ENCODE measurements at regions not wholly inside any gene's neighbourhood (a gene's known extent, or its start where the extent isn't known, plus 50 kb on each side); places are given as distances from the start of the nearest gene placed in this dataset.

DNA sequence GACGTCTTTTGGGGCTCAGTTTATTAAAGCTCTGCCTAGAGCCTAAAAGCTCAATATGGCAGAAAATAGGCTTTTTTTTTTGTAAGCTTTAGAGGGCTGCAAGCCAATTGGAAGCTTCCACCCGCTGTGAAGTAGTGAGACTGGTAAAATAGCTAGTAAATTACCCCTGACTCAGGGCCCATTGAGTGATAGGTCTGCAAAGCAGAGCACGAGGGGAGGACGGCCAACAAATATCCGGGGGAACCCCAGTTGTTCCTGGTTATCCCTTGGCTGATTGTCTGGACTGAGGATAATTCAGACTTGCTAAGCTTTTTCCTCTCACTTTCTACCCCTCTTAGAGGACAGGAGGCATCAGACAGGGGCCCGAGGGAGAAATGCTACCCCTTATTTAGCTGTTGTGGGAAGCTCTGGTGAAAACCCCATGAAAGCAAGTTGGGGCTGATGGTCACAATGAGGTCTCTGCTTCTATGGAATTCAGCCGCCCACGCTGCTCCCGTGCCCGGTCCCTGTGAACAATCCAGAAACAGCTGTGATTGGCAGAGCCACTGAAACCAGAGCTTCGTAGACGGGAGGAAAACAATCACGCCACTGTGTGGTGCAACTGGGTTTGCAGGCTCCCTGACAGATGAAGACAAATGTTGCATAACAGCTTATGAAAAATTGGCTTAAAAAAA lies 141.9 kb upstream of the LGALSL start:
- Mint-ChIP-seq H3K27ac (no peak overlapping the region), H3K36me3 (no peaks in the 10 kb centered on the region), H3K27me3 (peaks cover 6 to 8% of the 10 kb centered on the region in 2 donors), H3K9me3 (no peaks in the 10 kb centered on the region), H3K4me1 (ENCODE audit: low read depth in 2 of 2) (peaks cover 0 to 5% of the 10 kb centered on the region in 2 donors), H3K4me3 (no peak overlapping the region)
- DNase-seq (ENCODE audit: low spot score) (no peak), ATAC-seq (no peak)

DNA sequence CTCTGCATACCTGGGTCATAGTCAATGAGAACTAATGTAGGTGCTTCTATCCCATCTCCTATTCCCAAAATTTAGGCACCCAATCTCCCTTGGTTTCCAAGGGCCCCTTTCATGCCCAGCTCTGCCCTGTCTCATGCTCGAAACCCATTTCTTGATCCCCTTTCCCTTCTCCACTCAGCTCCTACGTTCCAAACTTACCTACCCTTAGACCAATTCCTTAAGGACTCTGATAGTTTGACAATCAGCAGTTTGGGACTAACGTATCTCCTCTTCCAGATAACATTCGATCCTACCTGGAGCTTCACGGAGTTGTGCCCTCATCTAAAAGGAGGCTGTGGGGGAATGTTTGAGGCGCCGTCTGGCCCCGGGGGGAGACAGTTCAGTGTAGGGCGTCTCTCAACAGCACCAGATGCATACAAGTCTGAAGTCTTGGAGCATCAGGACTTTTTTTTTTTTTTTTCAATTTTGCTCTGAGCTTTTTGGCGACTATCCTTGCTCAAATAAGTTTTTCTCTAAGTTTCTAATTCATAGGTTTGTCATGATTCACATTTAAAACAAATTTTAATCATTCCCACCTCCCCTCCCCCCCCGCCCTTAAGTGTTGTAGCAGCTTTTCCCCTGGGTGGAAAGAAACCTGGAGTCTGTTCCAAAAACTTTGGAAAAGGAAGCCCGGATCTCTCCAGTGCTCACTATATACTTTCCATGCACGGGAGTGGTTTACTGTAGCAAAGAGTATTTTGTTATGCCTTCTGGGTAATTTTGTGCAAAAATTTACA lies 141.2 kb upstream of the LGALSL start:
- Mint-ChIP-seq H3K4me1 (ENCODE audit: low read depth in 2 of 2) (peaks cover 0 to 5% of the 10 kb centered on the region in 2 donors), H3K36me3 (no peaks in the 10 kb centered on the region), H3K27me3 (peaks cover 6 to 8% of the 10 kb centered on the region in 2 donors), H3K27ac (no peak overlapping the region), H3K9me3 (no peaks in the 10 kb centered on the region), H3K4me3 (no peak overlapping the region)
- DNase-seq (ENCODE audit: low spot score) (no peak), ATAC-seq (no peak)

DNA sequence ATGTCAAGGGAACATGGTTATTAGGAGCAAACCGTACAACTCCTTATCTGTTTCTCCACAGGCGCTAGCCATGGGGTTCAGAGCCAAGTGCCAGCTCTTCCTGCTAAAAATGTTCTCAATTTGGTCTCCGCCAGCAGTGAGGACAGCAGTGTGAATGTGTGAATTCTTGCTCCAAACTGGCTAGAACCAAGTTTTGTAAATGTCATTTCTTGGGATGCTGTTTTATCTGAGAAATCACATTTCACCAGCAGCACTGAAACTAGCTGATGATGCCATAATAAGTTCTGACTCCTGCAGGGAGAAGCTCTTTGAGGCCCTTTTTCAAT lies 140.6 kb upstream of the LGALSL start:
- Mint-ChIP-seq H3K4me3 (no peak overlapping the region), H3K27ac (no peak overlapping the region), H3K9me3 (no peaks in the 10 kb centered on the region), H3K27me3 (peaks cover 6 to 8% of the 10 kb centered on the region in 2 donors), H3K4me1 (ENCODE audit: low read depth in 2 of 2) (peaks cover 5 to 8% of the 10 kb centered on the region in 2 donors), H3K36me3 (no peaks in the 10 kb centered on the region)
- ATAC-seq (no peak), DNase-seq (ENCODE audit: low spot score) (no peak)

DNA sequence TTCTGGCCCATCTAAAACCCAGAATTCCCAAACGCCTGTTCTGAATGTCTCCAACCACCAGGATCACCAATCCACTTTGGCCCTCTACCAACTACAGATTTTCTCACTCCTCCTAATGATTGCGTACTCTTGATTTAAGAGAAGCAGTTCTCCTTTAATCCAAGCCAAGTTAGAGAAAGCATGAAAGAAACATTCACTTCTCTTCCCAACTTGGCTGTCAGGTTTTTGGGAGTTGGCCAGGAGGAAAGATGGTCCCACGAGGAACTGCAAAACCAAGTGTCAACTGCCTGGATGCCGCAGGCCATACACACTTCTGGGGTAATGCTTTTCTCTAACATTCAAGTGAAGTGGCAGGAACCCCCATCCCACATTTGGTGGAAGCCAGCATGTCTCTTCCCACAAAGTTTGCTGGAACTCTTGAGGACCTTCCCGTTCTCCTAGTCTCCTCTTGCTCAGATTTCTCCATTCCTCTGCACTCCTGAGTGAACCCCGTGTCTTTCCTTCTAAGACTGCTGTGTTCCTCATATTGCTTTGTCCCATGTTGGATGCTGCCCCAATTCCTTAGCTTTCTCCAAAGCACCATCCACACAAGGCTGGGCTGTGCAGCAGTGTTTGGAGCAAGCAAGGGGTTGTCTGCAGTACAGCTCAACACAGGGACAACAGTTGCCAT lies 138.5 kb upstream of the LGALSL start:
- H3K27ac Mint-ChIP-seq = no peak overlapping the region
- peaks cover 9 to 13% of the 10 kb centered on the region in 2 donors for H3K4me1 Mint-ChIP-seq (ENCODE audit: low read depth in 2 of 2)
- H3K36me3 Mint-ChIP-seq = no peaks in the 10 kb centered on the region
- H3K4me3 Mint-ChIP-seq = no peak overlapping the region
- no peak for DNase-seq (ENCODE audit: low spot score)
- H3K27me3 Mint-ChIP-seq = peaks cover 6 to 10% of the 10 kb centered on the region in 2 donors
- H3K9me3 Mint-ChIP-seq = no peaks in the 10 kb centered on the region
- no peak for ATAC-seq

DNA sequence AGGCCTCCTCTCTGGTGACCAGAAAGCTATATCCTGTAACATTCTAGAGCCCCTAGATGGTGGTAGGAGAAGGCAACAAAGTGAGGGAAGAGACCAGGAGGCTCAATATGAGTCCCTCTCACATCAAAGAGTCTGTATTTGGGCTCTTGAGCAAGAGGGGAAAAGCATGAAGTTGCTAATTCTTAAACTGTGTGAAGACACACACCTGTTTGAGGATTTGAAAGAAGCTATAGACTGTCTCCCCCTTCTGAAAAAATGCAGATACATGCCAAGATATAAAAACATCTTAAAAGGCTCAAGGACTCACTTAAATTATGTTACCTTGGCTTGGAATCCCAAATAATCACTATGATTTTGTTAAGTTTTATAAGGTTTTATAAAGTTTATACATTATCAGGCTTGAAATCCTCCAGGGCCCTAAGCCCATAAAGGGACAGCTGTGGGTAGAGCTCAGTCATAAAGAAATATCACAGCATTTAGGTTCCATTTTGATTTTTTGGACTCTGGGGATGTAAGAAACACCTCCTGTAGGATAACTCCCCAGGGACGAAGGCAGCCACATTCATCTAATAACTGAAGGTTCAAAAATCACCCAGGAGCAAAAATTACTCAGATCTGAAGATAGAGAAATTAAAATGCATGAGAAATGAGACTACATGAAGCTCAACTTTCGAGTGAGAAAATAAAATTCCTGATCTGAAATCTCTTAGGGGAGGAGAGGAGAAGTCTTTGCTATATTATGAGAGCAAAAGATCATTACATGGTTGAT lies 136.1 kb upstream of the LGALSL start:
- DNase-seq (ENCODE audit: low spot score) (no peak), ATAC-seq (no peak)
- Mint-ChIP-seq H3K4me1 (ENCODE audit: low read depth in 2 of 2) (peaks cover 10 to 16% of the 10 kb centered on the region in 2 donors), H3K4me3 (no peak overlapping the region), H3K27me3 (peaks cover under 1 to 8% of the 10 kb centered on the region in 2 donors), H3K36me3 (no peaks in the 10 kb centered on the region), H3K9me3 (no peaks in the 10 kb centered on the region), H3K27ac (no peak overlapping the region)

DNA sequence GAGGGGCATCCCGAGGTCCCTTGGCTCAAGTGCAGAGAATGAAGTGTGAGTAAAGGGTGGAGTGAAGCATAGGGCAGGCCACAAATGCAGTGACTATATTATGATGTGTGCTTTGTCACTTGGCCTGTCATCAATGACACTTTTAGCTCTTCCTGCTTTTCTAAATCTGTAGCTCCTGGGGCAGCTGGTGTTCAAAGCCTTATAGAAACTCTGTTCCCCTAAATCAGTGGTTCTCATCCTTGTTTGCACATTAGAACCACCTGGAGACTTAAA lies 135.6 kb upstream of the LGALSL start:
- peaks cover 0 to 8% of the 10 kb centered on the region in 2 donors for H3K27me3 Mint-ChIP-seq
- H3K27ac Mint-ChIP-seq = no peak overlapping the region
- no peaks in the 10 kb centered on the region for H3K36me3 Mint-ChIP-seq
- DNase-seq (ENCODE audit: low spot score) (no peak), ATAC-seq (peak in 1 of 2 donors; percentile 60)
- peaks cover 16 to 20% of the 10 kb centered on the region in 2 donors for H3K4me1 Mint-ChIP-seq (ENCODE audit: low read depth in 2 of 2)
- no peaks in the 10 kb centered on the region for H3K9me3 Mint-ChIP-seq
- no peak overlapping the region for H3K4me3 Mint-ChIP-seq

DNA sequence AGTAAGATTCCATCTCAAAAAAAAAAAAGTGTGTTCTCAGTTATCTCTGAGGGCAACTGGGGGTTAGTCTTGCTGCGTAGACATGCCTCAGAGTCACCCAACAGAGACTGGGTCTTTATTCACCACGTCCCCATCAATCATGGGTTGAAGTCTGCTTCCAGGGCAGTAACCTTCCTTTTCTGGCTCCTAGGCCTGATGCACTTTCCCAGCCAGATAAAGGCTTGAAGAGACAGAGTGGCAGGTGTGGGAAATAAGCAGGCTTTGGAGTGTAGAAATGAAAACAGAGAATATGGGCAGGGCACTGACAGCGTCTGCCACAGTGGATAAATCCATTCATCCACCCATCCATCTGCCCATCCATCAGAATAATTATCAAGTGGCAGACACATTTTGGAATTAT lies 134.1 kb upstream of the LGALSL start:
- ATAC-seq = no peak
- DNase-seq (ENCODE audit: low spot score) = no peak
- Mint-ChIP-seq H3K27me3 (peaks cover 0 to 6% of the 10 kb centered on the region in 2 donors), H3K36me3 (no peaks in the 10 kb centered on the region), H3K9me3 (no peaks in the 10 kb centered on the region), H3K4me3 (no peak overlapping the region), H3K27ac (peak overlapping the region in 1 of 2 donors; percentile 8), H3K4me1 (ENCODE audit: low read depth in 2 of 2) (peaks cover 28 to 30% of the 10 kb centered on the region in 2 donors)

DNA sequence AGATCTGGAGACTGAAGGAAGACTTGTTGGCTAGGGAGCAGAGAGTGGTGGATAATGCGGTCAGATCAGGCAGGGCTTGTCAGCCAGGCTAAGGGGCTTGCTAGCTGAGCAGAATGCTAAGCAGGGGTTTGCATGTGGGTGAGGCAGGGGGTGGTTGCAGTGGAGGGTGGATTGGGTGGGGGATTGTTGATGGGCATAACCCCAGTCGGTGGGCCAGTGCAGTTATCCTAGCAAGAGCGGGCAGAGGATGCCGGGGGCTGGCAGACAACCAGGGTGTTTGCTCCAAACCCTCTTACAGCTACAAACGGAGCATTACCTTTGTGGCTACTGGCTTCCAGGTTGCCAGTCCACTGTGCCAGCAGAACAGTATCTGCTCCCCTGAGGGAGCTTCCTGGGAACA lies 131.5 kb upstream of the LGALSL start:
- Mint-ChIP-seq H3K27ac (peak overlapping the region in 1 of 2 donors; percentile 30), H3K9me3 (no peaks in the 10 kb centered on the region), H3K4me3 (no peak overlapping the region), H3K27me3 (peaks cover 0 to 2% of the 10 kb centered on the region in 2 donors), H3K4me1 (ENCODE audit: low read depth in 2 of 2) (peaks cover 48 to 53% of the 10 kb centered on the region in 2 donors), H3K36me3 (no peaks in the 10 kb centered on the region)
- ATAC-seq = no peak
- no peak for DNase-seq (ENCODE audit: low spot score)

DNA sequence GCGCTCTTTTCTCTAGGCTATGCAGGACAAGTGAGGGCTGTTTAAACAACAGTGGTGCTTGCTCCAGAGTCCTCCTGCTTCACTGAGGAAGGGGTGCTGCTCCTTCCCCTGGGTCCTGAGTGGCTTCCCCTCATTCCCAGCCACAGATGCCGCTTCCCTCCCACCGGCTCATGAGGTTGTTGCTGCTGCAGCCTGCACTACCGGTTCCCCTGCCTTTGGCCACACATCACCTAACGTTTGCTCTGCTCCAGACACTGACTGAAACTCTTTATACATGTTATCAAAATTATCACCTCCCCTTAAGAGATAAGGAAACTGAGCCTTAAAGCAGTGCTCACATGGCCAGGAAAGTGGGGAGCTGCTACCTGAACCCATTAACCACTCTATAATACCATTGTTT lies 130.8 kb upstream of the LGALSL start:
- Mint-ChIP-seq H3K4me3 (no peak overlapping the region), H3K36me3 (no peaks in the 10 kb centered on the region), H3K9me3 (no peaks in the 10 kb centered on the region), H3K27me3 (peaks cover 0 to 2% of the 10 kb centered on the region in 2 donors), H3K27ac (peak overlapping the region in 1 of 2 donors; percentile 30), H3K4me1 (ENCODE audit: low read depth in 2 of 2) (peaks cover 54 to 56% of the 10 kb centered on the region in 2 donors)
- ATAC-seq = no peak
- DNase-seq (ENCODE audit: low spot score) = no peak

DNA sequence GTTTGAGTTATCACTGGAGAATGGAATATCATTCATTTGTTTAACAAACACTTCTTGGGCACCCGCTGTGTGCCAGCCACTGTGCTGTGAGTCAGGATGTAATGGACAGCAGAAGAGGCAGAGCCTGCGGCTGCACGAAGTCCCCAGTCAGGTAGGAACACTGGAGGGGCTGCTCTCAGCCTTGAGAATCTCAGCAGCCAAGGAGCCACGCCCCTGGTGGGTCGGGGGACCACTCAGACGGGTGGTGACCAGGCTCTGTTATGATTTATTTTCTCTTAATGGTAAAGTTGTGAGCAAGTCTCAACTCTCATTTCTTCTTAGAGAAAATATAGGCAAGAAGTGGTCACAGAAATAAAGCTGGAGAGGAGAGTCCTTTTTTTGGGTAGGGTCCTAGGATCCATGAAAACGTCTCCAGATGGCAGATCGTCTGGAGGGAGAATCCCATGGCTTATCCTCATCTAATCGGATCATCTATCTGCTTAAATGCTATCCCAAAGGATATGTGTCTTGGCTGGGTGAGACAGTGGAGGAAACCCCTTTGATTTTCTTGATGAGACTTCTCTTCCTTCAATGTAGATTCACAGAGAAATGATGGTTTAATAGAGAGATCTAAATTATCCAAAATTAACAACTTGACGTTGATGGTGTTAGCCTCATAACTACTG lies 129.1 kb upstream of the LGALSL start:
- no peak for DNase-seq (ENCODE audit: low spot score)
- no peaks in the 10 kb centered on the region for H3K27me3 Mint-ChIP-seq
- H3K4me1 Mint-ChIP-seq (ENCODE audit: low read depth in 2 of 2) = peaks cover 54 to 55% of the 10 kb centered on the region in 2 donors
- peak overlapping the region; percentile 82 for H3K4me3 Mint-ChIP-seq
- H3K27ac Mint-ChIP-seq = peak overlapping the region; percentile 82 to 83
- no peaks in the 10 kb centered on the region for H3K36me3 Mint-ChIP-seq
- no peak for ATAC-seq
- H3K9me3 Mint-ChIP-seq = no peaks in the 10 kb centered on the region

DNA sequence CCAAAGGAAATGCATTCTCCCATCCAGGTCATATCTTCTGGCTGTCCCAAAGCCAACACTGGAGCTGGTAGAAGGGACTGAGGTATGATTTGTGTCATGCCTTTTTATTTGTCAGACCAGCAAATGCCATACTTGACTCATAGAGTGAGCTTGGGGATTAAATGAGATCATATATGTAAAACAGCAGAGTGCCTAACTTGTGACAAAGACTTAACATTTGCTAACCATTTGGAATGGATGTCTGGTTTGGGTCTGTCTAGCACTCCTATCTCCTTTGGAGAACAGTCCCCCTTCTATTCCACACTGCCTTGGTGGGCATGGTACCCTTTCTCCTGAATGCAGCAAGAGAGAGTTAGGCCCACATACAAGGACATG lies 128.5 kb upstream of the LGALSL start:
- peaks cover 59 to 60% of the 10 kb centered on the region in 2 donors for H3K4me1 Mint-ChIP-seq (ENCODE audit: low read depth in 2 of 2)
- H3K27me3 Mint-ChIP-seq = no peaks in the 10 kb centered on the region
- H3K9me3 Mint-ChIP-seq = no peaks in the 10 kb centered on the region
- H3K4me3 Mint-ChIP-seq = peak overlapping the region; percentile 82
- peak; percentile 43 to 75 for ATAC-seq
- peak overlapping the region; percentile 82 to 83 for H3K27ac Mint-ChIP-seq
- no peaks in the 10 kb centered on the region for H3K36me3 Mint-ChIP-seq
- DNase-seq (ENCODE audit: low spot score) = no peak

DNA sequence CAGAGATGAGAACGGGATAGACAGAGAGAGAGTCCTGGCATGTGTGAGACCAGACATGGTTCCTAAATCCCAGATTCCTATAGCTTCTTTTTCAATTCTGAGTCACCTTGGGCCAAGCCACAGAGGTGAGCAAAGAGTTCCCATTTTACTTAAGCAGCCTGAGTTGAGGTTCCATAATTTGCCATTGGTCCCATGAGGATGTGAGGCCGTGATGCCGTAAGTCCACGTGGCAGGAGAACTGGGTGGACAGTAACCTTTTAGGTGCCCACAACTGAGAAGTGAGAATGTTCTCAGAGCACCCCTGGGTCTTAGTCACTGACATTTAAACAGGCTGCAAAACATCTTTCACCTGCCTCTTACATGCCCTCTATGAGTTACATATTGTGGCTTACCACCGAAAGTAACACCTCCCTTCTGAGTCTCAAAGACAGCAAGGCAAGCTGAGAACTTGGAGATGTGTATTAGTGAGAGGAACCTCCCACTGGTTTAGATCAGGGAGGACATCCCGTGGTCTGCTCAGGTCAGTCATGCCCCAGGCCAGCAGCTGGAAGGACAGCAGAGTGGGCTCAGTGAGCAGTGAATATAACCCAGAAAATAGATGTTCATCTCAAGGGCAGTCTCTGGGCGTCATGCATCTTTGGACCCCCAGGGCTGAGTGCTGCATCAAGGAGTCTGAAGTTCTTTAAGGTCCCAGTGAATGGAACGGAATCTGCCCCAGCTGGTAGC lies 127.9 kb upstream of the LGALSL start:
- ATAC-seq (peak; percentile 94 to 95), DNase-seq (ENCODE audit: low spot score) (peak; percentile 85)
- no peaks in the 10 kb centered on the region for H3K9me3 Mint-ChIP-seq
- peak overlapping the region; percentile 82 to 83 for H3K27ac Mint-ChIP-seq
- H3K4me1 Mint-ChIP-seq (ENCODE audit: low read depth in 2 of 2) = peaks cover 63 to 65% of the 10 kb centered on the region in 2 donors
- no peaks in the 10 kb centered on the region for H3K36me3 Mint-ChIP-seq
- H3K27me3 Mint-ChIP-seq = no peaks in the 10 kb centered on the region
- H3K4me3 Mint-ChIP-seq = peak overlapping the region; percentile 82

DNA sequence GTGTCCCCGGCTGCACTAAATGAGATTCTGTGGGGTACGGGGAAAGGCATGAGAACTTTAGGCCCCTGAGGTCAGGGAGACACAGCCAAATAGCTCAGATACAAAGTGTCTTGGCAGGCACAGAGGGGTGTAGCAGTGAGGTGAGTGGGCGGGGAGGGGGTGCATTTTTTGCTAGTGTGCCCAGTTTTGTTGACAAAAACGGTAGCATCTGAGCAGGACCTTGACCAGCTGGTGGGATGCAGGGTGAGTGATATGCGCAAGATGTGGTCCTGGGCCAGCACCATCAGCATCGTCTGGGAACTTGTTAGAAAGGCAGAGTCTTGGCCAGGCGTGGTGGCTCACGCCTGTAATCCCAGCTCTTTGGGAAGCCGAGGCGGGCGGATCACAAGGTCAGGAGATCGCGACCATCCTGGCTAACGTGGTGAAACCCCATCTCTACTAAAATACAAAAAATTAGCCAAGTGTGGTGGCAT lies 127.3 kb upstream of the LGALSL start:
- no peaks in the 10 kb centered on the region for H3K27me3 Mint-ChIP-seq
- H3K4me3 Mint-ChIP-seq = peak overlapping the region; percentile 82
- DNase-seq (ENCODE audit: low spot score) (no peak), ATAC-seq (no peak)
- peak overlapping the region; percentile 82 to 83 for H3K27ac Mint-ChIP-seq
- H3K4me1 Mint-ChIP-seq (ENCODE audit: low read depth in 2 of 2) = peaks cover 63 to 65% of the 10 kb centered on the region in 2 donors
- H3K9me3 Mint-ChIP-seq = no peaks in the 10 kb centered on the region
- H3K36me3 Mint-ChIP-seq = no peaks in the 10 kb centered on the region

Data from natural killer cell treated with Interleukin-12 subunit alpha and Interleukin-12 subunit beta and Interleukin-15 and Interleukin-18, amount 100 ng/mL, for 72 hours (primary cell).